Middle frontal gyrus (tissue), 1 donor: ENCODE measurements at regions not wholly inside any gene's neighbourhood (a gene's known extent, or its start where the extent isn't known, plus 50 kb on each side); places are given as distances from the start of the nearest gene placed in this dataset.

Source experiments
- DNase-seq: peaks from one replicate; pipeline ENCODE4 v3.0.0-alpha.2; 2015; ENCODE audit warnings: low spot score; ENCODE audit errors: extremely low spot score

DNA sequence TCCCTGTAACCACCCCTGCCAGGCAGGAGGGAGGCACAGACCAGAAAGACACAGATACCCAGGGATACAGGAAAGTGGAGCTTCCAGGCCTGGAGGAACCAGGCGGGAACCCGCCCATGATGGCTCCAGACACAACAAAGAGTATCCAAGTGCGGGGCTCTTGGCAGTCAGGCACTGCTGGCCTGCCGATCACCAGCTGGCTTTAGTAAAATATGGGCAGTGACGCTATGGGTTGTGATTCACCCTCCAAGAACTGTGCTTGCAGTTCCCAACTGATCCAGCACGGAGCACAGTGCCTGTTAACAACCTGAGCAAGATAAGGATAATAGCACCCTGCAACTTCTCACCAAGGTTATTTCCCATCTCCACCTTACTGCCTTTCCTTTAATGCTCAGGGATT lies 463.3 kb downstream of the IRX1 start:
- no peak for DNase-seq

DNA sequence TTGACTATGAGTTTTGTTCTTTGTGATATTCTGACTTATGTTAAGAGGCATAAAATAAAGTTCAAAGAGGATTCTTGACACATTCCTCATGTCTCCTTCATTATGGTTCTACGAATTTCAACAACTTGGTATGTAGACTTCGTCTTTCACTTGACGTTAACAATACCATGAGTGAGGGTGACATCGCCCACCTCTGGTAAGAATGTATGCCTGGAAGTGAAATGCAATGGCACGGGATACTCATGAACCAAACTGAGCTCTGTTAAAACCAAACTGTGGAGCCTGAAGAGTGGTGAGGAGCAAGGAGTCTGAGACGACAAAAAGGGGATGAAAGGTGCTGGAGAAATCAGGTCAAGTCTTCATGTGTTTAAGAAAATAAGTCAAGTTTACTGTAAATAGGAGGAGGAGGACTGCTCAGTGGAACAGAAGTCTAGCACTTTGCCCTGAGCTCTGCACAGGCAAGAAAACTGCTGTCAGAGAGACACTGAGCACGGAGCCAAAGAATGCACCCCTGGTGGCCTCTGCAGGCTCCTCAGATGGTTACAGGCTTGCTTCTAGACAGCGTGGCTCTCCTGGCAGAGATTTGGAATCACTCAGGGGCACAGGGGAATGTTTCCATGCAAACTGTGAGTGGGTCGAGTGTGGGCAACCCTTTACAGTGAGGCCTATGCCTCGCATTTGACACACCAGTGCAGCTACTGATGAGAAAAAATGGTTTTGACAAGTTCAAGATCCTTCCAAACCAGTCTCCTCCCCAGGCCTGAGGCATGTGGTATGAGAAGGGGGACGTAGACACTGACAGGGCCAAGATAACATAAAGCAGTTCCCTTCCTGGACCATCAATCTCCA lies 470.1 kb downstream of the IRX1 start:
- no peak for DNase-seq

DNA sequence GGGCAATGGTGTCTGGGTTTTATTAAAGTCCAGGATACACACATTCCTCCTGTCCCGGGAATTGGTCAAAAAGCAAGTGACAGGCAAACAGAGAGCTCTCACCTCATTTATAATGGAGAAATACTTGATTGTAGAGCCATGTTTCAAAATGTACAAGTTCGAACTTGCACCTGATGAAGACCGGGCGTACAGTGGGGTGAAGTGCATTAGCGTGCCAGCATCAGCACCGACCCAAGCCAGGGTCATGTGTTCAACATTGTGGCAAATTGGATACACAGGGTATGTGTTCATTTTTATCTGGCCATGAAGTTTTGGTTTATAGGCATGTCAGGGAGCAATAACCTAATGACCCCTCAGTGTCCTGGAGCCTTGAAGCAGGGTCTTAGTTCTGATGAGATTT lies 472.5 kb downstream of the IRX1 start:
- DNase-seq = no peak

DNA sequence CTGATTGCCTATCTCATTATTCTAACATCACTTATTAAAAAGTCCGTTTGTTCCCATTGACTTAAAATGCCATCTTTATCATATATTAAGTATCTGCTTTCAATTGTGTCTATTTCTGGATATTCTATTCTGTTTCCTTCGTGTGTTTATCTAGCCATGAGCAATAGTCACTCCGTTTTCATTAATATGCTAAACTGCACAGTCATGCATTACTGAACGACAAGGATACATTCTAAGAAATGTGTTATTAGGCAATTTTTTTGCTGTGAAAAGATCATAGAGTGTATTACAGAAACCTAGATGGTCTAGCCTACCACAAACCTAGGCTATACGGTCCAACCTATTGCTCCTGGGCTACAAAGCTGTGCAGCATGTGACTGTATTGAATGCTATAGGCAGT lies 482.9 kb downstream of the IRX1 start:
- DNase-seq = no peak

DNA sequence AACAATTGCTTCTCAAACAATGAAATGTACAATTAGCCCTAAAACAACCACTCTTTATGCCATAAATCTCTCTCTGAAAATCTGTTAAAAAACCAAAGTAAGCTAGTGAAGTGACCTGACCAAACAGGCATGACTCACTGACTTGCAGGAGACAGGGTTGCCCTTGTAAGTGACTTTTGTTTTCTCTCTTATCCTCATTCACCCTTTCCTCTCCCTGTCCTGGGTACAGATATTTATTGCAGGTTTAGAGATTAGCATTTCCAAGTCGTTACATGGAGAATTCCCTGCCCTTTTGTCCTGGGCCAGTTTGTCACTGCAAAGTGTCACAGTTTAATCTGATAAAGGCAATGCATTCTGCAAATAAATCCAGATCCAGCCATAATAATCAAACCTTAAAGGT lies 484.2 kb downstream of the IRX1 start:
- DNase-seq = no peak

DNA sequence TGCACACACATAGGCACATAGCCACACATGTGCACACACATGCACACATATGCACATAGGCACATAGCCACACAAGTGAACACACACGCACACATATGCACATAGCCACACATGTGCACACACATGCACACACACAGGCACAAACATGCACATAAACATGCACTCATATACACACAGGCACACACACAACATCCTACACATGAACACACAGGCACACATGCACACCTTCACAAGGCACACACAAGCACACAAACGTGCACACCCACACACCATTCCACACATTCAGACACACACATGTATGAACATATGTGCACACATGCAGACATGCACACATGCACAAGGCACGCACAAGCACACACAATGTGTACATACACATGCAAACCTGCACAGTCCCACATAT lies 484.7 kb downstream of the IRX1 start:
- no peak for DNase-seq

DNA sequence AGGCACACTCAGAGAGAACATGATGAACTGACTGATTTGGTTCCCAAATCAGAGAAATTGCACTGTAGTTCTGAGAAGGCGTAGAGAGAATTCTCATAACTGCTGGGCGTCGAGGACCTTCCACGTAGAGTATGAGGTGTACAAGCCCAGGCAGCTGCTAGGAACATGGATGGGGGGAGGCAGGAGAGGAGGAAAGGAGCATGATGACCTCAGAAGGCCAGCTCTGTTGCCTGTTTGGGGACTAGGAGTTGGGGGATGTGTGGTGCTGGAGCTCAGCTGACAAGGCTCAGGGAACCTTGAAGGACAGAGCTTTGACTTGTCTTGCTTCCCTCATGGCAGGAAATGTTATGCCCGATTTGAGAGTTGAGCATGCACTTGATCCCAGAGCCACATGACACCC lies 485.4 kb downstream of the IRX1 start:
- no peak for DNase-seq

DNA sequence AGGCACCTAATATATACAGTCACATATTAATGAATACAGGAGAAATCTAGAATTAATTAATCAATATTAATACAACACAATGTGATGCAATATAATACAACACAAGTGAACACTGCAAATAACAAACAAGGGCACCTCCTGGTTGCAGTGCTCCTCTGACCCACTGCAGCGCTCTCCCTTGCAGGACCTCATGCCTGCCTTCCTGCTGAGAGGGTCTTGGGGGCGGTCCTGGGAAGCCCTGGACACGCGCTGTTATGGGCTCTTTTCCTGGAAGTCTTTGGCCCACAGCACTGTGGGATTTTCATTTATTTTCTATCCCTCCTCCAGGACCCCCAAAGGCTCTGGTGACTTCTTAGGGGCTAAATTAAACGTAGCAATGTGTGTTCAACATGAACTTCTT lies 485.8 kb downstream of the IRX1 start:
- no peak for DNase-seq

DNA sequence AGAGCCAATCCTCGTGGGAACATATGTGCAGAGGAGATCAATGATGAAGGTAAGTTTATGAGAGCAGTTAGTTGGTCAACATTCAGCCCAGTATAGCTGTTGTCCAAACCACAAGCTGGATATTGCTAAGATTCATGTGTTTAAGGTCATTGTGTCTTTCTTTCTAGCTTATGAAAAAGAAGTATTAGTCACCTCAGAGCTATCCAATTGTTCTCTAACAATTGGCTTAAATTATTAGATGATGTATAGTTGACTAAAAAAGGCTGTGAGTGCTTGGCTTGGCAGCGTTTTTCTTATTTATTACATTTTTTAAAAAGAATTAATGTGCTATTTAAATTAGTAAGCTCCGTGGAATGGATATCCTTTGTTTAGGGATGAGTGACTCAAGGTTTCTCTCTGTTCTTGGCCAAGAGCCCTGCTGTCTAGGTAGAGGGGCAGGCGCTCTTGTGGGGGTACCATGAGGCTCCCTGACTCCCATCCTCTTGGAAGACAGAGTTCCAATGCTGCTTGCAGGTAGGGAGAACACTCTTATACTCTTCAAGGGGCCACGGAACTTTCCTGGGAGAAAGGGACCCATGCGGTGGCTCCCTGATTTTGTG lies 487.4 kb downstream of the IRX1 start:
- DNase-seq = no peak

DNA sequence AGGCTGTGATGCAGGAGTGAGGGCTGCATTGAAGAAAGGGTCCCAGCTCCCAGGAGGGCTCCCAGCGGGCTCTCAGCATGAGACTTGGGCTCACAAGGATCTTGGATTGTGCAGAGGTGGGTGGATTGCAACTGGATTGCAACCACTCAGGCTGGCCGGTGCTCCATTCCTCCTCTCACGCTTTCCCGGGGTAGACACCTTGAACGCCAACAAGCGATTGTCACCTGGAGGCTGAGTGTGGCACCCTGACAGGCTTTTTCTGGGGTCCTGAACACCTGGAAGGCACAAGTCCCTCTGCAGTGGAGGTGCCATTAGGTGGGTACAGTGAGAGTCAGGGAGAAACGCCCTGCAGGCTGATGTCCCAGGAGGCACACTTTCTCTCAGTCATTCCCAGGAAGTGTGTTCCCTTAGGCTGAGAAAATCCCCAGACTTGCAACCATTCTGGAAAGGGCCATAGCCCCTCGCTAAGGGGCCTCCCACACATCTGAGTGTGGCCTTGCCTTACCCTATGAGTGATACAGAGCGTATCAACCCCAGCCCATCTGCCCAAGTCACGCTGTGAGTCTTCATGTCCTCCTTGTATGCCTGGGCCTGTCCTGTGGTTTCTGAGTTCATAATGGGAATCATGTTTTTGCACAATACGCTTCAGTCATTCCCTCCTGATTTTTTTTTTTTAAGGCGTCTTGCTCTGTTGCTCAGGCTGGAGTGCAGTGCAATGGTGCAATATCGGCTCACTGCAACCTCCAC lies 488.1 kb downstream of the IRX1 start:
- DNase-seq = no peak

DNA sequence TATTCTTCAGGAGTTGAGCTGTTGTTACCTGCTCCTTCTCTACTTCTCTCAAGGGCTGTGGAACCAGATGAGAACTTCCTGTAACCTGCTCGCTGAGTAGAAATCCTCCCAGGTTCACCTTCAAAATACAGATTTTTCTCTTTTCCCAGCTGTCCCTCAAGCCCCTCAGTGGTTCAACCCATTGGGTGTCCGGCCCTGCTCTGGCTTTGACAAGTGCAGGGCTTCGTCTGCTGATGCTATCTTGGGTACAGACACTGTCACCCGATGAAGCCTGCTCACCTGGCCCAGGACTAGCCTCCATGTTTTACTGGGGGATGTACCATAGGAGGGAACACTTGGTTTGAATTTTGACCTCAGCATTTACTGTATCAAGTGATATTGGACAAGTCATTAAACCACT lies 490.4 kb downstream of the IRX1 start:
- no peak for DNase-seq

DNA sequence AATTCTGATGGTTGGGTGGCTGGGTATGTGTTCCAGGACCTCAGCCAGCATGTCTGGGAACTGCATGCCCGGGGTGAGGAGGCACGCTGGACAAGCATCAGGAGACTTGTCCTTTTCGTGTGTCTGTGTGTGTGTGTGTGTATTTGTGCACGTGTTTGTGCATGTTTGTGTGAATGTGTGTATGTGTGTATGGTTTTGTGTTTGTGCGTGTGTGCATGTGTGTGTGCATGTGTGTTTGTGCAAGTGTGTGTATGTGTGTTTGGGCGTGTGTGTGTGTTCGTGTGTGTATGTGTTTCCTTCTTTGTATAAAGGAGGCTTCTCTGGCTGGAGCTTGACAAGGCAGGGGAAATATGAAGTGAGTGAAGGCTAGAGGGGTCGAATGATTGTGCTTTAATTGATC lies 491.5 kb downstream of the IRX1 start:
- DNase-seq = no peak

DNA sequence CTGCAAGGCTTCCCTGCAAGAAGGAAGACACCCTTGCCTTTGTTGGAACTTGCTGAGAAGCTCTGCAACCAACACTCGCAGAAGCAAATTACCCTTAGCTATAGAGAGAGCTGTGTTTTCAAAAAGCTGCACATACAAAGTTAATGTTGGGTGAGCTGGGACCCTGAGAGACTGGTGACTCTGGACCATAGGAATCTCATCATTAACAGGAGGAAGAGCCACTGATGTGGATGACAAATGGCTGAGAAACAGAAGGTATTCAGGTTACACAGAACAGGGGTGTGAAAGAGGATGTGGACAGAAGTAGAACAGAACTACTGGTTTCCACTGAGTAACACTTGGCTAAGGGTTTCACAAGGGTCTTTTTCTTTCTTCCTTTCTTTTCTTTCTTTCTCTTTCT lies 493.5 kb downstream of the IRX1 start:
- DNase-seq = no peak

DNA sequence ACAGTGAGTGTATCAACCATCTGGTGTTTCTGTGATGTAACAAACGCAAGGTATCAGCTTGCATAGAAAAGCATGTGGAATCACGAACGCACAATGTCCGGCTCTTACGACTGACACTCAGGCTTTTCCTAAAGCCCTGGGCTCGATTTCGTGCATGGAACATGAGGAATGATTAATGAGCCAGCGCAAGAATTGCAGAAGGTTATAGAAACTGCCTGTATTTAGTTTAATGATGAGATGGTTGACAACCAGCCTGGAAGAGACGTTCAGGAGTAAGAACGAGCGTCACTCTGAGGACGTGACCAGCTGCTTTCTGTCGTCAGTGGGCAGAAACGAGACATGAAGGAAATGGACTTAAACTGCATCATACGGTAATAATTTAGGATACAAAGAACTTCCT lies 497.6 kb downstream of the IRX1 start:
- no peak for DNase-seq

DNA sequence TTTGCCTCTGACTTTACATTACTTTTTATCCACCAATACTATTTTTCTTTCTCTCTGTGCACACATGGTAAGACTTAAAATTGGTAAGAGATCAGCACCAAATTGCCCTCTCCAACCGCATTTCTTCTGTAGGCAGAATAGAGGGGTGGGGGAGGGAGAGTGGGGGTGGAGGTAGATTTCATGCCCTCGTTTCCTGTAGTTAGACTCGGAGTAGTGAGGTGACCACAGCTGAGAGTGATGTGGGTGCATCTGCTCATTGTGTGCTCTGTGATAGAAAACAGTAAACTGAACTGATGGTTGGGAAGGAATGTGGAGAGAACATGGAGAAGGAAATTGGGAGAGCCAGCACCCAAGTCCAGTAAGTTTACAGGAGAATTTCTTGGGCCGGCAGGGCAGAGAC lies 498.3 kb downstream of the IRX1 start:
- DNase-seq = no peak

DNA sequence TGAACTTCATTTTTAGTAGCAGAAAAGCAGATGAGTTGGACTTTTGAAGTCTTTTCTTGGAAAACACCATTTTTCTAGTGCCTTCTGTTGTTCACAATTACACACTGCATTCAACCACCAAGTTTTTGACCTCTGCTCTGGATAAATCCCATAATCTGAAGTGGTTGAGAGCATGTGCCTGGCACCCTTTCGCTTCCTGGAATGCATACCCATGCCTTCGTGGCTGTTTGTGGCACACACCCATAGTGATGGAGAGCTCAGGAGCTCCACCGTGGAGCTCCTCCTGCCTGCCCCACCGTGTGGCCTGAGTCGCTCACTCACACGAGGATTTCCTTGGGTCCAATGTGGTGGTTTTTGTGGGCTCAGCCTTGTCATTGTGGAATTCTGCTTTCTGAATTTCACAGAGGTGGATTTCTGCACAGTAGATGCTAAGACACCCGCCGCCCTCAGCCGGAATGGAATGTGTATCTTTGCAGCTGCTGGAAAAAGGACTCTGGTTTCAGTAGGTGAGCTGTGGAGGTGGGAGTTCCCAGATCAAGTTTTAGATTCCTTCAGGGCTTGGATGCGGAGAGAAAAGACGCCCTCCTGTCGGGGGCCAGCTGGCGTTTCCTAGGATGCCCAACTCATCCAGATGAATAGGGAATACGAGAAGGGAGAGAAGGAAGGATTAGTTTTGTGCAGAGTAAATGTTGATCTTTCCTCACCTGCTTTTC lies 500.4 kb downstream of the IRX1 start:
- DNase-seq = no peak

DNA sequence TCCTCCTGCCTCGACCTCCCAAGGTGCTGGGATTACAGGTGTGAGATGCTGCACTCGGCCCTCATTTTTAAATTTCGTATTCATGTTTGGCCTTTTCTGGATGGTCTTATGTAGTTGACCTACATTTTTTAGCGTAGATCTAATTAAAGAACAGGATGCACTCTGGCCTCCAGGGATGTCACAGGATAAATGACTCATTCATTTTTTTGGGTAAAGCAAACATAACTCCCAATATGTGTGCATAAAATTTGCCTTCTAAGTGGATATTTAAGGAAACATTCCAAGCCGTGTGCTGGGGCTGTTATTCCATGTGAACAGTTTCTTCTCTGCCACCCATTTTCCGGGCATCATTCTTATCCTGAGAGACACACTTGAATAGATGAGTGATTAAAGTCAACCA lies 501.6 kb downstream of the IRX1 start:
- no peak for DNase-seq

DNA sequence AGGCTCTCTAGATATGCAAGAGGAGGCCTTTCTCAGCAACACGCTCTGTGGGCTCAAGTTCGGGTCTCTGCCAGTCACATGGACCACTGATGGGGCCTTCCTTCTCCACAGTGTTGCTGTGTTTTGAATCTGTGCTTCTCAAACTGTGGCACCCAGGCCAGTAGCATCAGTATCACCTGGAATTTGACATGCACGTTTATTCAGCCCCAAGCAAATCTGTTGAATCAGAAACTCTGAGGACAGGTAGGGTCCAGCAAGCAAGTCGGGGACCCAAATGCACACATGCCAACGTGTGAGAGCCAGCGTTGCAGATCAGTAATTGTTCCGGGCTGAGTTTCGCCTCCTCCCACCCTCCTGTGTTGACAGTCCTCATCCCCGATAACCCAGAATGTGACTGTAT lies 502.6 kb downstream of the IRX1 start:
- no peak for DNase-seq

DNA sequence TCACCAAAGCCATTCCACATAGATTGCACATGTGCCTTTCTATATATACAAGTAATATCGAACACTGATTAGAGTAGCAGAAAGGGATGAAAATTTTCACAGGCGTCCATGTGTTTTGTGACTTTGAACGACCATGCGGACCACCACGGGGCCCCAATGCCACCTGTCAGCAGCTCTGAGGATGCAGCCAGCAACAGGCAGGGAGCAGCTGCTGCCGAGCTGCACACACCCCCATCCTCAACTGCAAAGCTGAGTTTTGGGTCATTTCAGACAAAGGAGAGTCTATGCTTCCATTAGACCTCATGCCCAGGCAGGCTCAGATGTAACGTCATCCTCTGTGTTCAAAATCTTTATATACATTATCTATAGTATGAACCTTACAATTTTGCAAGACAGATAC lies 503.8 kb downstream of the IRX1 start:
- DNase-seq = no peak

DNA sequence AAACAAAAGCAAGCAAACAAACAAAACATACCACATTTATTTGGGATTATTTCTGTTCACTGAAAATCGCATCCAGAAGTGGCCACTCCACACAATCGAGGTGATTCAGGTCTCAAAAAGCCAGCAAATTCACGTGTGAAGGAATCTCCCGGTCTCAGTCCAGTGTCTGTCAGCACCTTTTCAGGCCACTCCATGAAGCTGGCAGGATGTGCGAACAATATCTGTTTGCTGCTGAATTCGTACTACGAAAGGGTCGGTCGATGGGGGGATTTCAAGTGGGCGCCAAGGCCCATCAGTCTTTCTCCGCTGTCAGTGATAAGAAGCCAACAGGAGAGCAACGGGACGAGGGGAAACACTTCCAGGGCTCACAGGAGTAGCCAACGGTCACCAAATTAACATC lies 505.1 kb downstream of the IRX1 start:
- DNase-seq = no peak

DNA sequence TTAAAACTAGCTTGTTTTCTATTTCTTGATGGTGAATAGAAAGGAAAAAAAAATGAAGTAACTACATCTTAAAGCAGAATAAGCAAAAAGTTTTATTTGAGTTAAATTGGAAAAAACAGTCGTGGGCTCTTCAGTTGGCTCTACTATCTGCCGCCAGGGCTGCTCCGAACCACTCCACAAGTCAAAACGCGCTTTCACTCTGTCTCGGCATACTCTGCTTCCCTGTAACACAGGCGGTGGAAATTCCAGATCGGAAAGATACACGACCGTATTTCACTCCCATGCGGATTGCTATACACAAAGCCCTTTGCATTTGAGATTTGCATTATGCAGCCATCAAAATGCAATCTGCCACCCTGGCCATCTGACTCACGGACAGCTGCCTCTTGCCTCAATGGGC lies 505.6 kb downstream of the IRX1 start:
- DNase-seq = no peak
